Dermis microvascular lymphatic vessel endothelial cell (primary cell): ENCODE measurements at regions not wholly inside any gene's neighbourhood (a gene's known extent, or its start where the extent isn't known, plus 50 kb on each side); places are given as distances from the start of the nearest gene placed in this dataset.

Experiments used
- DNase-seq, 2 donors: peaks; one replicate each; pipeline versions ENCODE4 v3.0.0 to v3.0.0-alpha.2; 2010; ENCODE audit warnings: low read depth in 2 of 2

DNA sequence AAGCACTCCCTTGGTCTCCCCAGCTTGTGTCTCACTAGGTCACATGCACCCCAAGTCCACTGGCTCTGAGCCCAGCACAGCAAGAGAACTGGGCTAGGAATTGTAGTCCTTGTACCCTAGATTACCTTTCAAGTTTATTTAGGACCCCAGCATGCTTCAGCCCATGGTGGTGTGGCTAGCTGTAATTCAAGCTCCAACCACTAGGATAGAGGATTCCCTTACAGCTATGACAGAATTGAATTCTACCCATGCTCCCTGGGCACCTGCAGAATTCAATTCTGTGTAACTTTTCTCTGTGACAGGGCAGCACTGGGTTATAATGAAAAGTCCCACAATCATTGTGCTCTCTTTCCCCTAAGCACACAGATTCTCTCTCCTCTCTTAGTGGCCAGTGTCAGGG is 253.8 kb upstream of the DMD start:
- DNase-seq: no peak

DNA sequence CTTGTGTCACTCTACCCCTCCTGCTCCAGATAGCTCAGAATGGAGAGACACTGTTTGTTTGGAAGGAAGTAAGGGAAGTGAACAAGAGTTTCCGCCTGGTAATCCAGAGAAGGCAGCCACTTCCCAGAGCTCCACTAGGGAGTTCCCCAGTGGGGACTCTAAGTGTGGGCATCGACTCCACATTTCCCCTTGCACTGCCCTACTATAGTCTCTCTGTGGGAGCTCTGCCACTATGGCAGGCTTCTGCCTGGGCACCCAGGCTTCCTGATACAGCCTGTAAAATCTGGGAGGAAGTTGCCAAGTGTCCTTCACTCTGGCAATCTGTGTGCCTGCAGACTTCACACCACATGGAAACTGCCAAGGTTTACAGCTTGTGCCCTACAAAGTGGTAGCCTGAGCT is 245.8 kb upstream of the DMD start:
- no peak for DNase-seq

DNA sequence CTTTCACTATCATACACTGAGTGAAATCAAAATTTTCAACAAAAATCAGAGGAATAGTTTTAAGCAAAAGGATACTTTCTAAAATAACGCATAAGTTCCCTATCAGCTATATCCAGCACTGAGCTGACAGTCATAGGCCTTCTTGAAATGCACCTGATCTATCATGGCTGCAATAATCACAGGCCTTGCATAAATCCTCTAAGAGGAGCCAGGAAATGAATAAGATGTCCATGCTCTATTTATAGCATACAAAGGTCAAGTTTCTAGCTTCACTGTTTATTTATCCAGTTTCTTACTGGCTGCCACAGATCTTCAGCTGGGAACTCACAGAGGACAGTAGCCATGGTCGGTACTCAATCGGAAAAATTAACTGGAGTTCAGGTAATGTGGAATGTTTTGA is 235.9 kb upstream of the DMD start:
- no peak for DNase-seq

DNA sequence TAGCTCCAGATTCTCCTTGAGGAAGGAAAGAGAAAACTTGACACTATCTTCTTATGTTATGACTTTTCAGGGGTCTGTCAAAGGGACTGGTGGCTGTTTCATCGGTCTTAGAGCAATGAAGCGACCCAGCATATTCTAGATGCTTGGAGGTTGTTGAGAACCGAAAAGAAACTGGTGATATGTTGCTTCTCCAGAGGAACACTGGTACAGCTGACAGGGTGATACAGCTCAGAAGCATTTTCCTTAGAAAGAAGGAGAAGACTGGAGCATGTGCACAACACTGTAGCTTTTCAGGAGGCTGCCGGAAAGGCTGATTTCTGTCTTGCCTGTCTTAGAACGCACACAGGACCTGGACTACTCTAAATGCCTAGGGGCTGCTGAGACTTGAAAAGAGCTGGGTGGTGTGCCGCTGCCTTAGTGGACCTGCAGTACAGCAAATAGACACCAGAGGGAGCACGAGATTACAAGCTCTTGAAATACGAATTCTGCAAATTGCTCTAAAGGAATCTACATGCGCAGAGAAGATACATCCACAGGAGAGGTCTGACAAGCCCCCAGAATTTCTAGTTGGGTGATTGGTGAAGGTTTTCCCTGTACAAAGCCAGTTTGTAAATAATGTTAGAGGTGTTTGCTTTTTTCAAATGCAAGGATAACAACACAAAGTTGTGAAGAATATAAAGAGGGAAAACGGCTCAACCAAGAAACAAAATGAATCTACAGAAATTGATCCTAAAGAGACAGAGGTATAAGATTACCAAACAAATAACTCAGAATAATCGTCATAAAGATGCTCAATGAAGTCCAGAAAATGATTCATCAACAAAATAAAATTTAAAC is 223.1 kb upstream of the DMD start:
- peak; percentile 30 to 36 for DNase-seq

DNA sequence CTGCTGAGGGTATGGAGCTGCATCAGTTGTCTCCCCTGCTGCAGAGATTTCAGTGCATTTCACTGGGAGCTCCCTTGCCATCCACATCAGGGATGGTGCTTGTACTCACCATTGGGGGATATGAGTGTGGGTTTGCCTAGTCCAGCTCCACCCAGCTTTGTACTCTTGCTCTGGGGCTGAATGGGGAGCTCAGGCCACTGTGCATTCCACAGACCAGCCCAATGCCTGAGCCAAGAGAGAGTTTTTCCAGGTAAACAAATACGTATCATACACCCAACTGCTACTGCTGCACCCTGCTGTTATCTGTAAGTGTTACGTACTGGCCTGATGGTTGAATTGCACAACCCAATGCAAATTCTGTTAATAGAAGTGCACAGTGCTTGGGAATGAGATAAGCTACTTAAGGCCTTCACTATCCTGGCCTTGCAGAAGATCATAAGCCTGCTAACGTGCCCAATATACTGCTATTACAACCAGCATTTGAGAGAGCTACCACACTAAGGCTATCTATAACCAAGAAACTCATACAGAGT is 205.0 kb upstream of the DMD start:
- DNase-seq: no peak

DNA sequence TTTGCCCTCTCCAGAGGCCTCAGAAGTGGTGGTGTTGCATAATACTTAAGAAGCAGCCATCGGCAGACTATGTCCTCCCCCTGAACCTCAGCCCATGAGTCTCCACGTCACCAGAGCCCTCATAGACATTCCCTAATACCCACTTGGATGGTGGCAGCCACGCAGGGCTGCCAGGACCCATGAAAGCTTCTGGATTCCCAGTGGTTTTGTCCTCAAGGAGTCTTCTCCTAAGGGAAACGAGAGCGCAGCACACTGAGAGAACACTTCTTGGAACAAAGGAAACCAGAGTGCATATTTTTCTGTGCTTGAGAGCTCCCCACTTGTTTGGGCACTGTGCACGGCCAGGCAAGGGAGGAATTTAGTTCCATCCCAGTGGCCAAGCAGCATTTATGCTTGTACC is 204.1 kb upstream of the DMD start:
- DNase-seq: no peak

DNA sequence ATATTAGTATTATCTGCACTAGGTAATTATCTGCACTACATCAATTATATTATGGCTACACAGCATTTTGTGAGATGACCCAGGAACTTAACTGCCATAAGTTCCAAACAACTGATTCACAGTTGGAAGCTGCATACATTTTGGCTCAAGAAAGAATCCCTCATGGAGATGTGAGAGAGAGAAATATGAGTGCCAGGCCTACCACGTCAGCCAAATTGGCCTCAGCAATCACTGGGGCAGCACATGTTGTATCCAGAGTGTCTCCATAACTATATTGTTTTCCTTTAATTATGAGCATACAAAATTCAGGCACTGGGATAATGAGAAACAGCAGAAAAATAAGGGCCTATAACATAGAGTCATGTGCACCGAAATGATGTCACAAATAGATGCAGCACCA is 174.2 kb upstream of the DMD start:
- DNase-seq: no peak

DNA sequence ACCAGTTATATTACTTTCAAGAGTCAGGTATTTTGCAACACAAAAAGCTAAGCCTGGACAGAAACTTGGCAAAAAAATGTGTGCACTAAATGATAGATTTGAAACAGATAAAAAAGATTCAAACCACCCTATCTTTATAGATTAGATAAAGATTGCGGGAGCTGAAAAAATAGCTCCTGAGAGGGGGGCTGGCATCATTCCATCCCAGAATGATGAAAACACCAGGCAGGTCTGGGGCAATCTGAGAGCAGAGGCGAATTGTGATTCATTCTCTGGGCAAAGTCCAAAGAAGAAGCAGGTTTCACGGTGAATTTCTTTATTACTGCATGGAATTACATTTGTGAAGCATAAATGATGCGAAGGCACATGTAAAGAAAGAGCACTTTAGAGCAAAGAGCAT is 168.5 kb upstream of the DMD start:
- DNase-seq: no peak

DNA sequence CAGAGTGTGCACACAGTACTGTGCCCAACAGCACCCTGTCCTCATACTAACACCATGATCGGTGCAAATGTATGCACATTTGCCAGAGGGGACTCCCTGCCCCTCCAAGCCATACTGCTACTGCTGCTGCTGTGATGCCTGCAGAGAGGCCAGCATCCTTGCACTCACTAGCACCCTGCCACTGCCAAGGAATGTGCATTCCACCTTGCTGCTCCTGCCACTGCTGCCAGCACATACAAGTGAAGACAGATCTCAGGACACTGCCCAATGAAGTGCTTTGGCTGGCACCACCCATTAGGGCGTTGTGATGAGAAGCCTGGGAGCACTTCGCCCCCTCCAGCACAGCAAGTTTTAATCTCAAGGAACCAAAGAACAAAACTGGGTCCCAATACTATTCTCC is 146.3 kb upstream of the DMD start:
- no peak for DNase-seq

DNA sequence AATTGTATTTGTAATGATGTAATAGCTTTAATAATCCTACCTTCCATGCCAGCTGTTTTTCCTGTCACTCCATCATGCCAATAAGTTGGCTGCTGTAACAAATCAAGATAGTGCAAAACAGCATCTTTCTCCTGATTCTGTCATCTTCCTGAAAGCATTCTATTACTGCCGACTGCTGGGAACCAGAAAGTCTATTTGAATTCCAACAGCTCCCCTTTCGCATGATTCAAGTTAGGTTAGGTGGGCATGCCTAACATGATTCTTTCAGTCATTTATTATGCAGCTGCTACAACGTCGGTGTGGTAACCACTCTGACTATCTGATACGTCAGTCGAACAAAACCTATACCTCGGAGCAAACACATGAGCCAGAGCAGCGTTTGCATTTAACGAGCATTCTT is 127.9 kb upstream of the DMD start:
- no peak for DNase-seq

DNA sequence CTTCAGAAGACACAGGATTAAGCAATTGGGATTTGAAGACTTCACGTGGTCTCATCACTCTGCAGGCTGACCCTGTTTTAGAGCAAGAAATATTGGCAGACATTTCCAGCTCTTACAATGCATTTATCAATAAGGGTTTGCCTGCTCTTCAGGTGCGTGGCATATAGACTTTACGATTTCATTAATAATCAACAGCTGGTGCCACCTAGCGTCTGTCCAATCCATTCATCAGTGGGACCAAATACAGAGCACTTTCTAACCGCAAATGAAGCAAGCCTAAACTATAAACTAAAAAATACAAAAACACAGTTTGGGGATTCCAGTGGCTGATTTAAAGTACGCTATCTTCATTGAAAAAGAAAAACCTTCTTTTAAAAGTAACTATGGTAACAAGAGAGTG is 125.4 kb upstream of the DMD start:
- no peak for DNase-seq

DNA sequence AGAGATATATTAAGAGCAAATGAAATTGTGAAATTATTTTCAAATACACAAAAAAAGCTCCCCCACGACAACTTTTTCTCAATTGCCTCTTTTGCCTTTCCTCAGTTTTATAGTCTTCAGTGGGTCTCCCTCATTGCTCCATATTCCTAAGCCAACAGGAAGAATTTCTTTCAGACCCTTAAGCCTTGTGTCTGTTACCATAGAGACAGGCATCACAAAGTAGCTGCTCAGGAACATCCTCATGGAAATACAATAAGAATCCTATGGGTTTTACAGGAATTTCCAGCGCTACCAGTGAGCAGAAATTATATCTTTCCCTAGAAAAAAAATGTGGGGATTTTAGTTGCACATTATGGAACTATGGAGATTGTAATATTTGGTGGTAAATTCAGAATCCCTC is 121.9 kb upstream of the DMD start:
- no peak for DNase-seq

DNA sequence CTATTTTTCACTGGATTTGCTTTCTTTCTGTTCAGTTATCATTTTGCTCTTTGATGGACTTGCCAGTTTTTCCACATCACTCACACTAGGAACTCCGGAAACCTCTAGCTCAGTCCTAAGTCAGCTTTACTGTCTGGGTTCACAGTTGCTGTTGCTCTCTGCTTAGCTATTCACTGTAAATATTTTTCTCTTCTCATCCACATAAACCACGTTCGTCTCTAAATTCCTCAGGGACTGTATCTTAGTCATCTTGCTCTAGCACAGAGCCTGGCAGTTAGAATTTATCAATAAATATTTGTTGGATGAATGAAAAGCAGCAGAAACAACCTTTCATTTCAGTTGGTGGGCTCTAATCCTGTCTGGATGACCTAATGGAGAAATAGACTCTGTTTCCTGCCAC is 119.4 kb upstream of the DMD start:
- DNase-seq: no peak

DNA sequence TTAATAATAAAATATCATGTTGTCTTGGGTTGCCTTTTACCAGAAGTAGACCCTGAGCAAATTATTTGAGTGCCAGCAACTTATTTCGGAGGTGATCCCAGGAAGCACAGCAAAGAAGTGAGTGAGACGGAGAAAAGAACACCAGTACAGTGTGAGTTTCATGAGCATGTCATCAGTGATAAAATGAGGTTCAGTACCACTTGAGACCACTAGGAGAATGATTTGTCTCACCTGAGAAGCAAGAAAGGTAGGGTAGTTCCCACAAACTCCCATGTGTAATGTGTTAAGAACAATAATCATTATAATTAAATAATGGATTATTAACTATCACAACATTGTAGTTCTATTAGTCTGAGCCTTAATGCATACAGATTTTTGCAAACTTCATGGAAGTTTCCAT is 112.8 kb upstream of the DMD start:
- DNase-seq: no peak

DNA sequence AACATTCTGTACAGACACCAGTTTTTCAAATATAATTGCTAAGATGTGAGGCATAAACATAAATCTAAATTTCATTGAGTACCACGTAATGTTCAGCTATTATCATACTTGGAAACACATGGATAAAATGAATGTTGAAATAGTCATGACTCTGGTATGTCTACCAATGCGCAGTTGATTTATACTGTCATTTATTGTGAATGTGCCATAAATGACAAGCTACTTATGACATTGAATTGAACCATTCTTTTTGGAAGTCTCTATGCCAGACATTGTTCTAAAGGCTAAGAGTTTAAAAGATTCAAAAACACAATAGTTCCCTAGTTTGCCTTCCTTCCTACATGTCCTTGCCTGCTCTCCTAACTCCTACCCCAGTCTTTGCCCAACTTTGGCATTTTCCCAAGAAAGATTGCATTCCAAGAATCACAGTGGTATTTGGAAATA is 96.6 kb upstream of the DMD start:
- no peak for DNase-seq

DNA sequence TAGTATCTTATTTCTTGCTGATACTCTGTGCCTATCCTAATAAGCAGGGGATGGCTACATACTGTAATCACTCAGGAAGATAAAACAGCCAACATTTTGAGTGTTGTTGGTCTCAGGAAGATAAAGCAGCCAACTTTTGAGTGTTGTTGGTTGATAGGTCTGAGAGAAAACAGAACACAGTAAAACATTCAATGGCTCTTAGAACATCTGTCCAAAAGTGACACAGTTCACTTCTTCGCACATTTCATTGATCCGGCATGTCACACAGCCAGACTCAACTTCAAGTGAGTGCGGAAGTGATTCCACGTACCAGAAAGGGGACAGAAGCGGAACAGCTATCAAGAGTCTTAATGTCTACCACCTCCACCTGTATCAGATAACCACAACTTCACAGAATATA is 87.3 kb upstream of the DMD start:
- DNase-seq: no peak

DNA sequence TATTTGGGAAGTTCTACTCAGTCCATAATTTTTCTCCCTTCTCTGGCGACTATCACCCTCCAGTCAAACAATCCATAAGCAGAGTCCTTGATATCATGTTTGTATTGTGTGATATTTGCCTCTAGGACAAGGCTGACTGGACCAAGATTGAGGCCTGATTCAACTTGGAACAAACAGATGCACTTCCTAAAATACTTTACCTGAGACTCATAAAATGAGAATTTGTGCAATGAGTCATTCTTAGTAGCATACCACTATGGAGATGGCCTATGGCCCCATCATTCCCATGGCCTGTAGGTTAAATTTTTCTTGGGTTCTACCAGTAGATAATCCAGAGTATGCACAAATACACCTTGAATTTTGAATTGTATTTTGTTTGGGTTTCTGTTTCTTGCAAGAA is 74.2 kb upstream of the DMD start:
- DNase-seq: no peak

DNA sequence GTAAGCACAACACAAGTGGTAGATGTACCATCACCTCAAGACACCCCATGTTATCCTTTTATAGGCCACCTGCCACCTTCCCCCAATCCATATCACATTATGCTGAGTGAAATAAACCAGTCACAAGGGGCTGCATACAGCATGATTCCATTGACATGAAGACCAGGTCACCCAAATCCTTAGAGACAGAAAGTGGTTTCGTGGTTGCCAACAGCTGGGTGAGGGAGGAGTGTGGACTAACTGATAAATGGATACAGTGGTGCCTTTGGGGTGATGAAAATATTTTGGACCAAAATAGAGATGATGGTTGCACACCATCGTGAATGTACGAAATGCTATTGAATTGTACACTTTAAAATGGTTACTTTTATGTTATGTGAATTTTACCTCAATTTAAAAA is 65.7 kb upstream of the DMD start:
- no peak for DNase-seq

DNA sequence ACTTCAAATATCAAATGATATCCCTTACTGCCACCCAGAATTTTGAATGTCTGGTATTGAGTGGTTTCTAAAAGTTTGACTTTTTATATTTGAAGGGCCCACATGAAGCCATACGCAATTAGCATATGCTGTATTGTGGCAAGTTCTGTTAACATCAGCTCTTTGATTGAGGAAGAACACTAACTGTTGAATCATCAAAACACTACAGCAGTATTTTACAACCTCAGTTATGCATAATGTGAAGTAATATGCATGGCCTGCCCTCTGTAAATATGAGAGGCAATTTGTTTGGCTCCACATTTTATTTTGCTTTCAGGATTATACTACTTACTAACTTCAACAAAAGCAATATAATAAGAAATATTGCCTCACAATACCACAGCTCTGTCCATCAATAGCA is 62.2 kb upstream of the DMD start:
- no peak for DNase-seq

DNA sequence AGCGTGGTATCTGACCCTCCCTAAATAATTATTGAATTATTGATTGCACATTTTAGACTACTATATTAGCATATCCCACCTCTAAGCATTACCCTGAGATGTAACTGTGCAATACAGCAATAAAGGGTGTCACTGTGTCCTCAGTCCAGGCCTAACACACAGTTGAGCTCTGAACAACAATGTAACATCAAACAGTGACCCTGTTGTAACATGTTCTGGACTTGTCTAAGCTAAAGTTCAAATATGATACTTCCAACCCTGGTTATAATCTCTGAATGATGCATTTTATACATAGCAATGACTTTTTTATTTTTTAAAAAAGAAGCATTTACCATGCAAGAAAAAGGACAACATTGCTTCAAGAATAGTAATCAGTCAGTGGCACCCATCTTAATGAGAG is 61.6 kb upstream of the DMD start:
- no peak for DNase-seq
